Uterus (tissue), 3 donors: ENCODE measurements at regions not wholly inside any gene's neighbourhood (a gene's known extent, or its start where the extent isn't known, plus 50 kb on each side); places are given as distances from the start of the nearest gene placed in this dataset.

Experiments used
- DNase-seq, 2 donors: peaks; one replicate each; pipeline ENCODE4 v3.0.0-alpha.2; 2019 to 2020
- H3K27ac ChIP-seq, 2 donors: fragments of 200-600 bp; sonication (generic); 1 replicate in 1 of 2; 2 replicates in 1 of 2; pipeline ENCODE4 v1.5.1; 2016 to 2018
- H3K27me3 ChIP-seq, 2 donors: fragments of 200-600 bp; sonication (generic); one replicate each; pipeline ENCODE4 v1.5.1; 2018 to 2019; ENCODE audit warnings: control low read depth in 1 of 2
- H3K36me3 ChIP-seq, 2 donors: fragments of 200-600 bp; sonication (generic); one replicate each; pipeline ENCODE4 v1.5.1; 2019; ENCODE audit warnings: control low read depth in 1 of 2
- H3K4me1 ChIP-seq, 2 donors: fragments of 200-600 bp; sonication (generic); one replicate each; pipeline ENCODE4 v1.5.1; 2018 to 2019; ENCODE audit warnings: control low read depth in 1 of 2
- H3K4me3 ChIP-seq, 2 donors: fragments of 200-600 bp; sonication (generic); 1 replicate in 1 of 2; 2 replicates in 1 of 2; pipeline ENCODE4 v1.5.1; 2018 to 2019; ENCODE audit warnings: mild to moderate bottlenecking in 1 of 2
- H3K9me3 ChIP-seq, 2 donors: fragments of 200-600 bp; sonication (generic); one replicate each; pipeline ENCODE4 v1.5.1; 2019; ENCODE audit warnings: control low read depth in 1 of 2
- CTCF ChIP-seq, 4 experiments: fragments of 200-600 bp in 2 of 4; fragments of 450-650 bp in 2 of 4; sonication (generic) in 2 of 4; IDR thresholded peaks; one replicate each; pipeline ENCODE4 v1.5.1; 2016 to 2019; ENCODE audit warnings: antibody characterized with exemption in 4 of 4, mild to moderate bottlenecking in 2 of 4, moderate library complexity in 1 of 4
- POLR2A ChIP-seq, 2 donors: fragments of 450-650 bp; IDR thresholded peaks; one replicate each; pipeline ENCODE4 v1.6.1; 2016; ENCODE audit warnings: antibody characterized with exemption in 2 of 2, mild to moderate bottlenecking in 1 of 2, moderate library complexity in 1 of 2
- intact Hi-C: fragments of 100-400 bp; cut with DNase I; formaldehyde crosslinking; loops from one replicate; pipeline ENCODE4 v1.15.1; 2023; ENCODE audit warnings: low total_unique reads
- donor health status: DM: yes; HTN: yes; CAD: no.

- intact Hi-C loops = no loop called here
- no peak for DNase-seq
- Histone ChIP-seq H3K27ac (no peak overlapping the region), H3K36me3 (no peaks in the 10 kb centered on the region), H3K9me3 (no peaks in the 10 kb centered on the region), H3K4me3 (no peak overlapping the region), H3K27me3 (no peaks in the 10 kb centered on the region), H3K4me1 (no peaks in the 10 kb centered on the region)
- TF ChIP-seq POLR2A (IDR thresholded peaks at IDR 0.05) (no peak), CTCF (IDR thresholded peaks at IDR 0.05) (no peak)
Measured at GRCh38 chr1:5189384-5189783, 535.0 kb downstream of the AJAP1 start.

DNA sequence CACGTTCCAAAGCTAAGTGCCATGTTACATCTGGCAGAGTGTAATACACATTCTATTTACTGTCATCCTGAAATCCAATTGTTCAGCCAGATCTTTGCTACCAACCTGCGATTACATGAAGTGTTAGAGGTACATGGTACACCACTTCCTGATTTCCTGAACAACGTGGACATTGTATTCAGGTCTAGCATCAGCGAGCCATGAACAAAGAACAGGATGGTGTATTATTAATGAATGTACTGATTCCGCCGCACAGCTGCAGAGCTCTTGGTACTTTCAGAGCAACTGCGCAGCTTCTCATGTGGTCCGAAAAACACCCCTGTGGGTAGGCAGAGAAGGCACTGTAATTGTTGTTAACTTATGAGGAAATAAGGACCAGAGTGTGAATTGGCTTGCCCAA lies 511.4 kb downstream of the AJAP1 start:
- TF ChIP-seq POLR2A (IDR thresholded peaks at IDR 0.05) (no peak), CTCF (IDR thresholded peaks at IDR 0.05) (no peak)
- H3K36me3 ChIP-seq = no peaks in the 10 kb centered on the region
- no peaks in the 10 kb centered on the region for H3K27me3 ChIP-seq
- no peaks in the 10 kb centered on the region for H3K4me1 ChIP-seq
- H3K4me3 ChIP-seq = no peak overlapping the region
- no peak for DNase-seq
- no peaks in the 10 kb centered on the region for H3K9me3 ChIP-seq
- intact Hi-C loops = no loop called here
- no peak overlapping the region for H3K27ac ChIP-seq

DNA sequence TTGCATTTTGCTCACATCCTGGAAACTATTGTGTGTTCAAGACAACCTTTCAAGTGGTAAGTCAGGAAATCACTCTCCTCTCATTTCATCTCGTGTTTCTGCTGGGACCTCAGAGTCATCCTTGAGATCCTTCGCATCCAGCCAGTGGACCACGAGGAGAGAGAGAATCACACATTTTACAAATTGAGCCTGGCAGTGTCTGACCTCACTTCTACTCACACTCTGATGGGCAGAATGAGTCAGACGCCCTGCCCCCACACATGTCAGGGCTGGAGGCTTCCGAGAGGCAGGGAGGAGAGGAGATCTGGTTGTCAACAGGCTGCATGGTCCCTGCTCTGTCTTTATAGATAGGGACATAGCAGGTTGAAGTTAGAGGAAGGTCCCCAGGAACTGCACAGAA lies 509.7 kb downstream of the AJAP1 start:
- no peak overlapping the region for H3K27ac ChIP-seq
- TF ChIP-seq POLR2A (IDR thresholded peaks at IDR 0.05) (no peak), CTCF (IDR thresholded peaks at IDR 0.05) (no peak)
- H3K4me3 ChIP-seq = no peak overlapping the region
- H3K27me3 ChIP-seq = no peaks in the 10 kb centered on the region
- intact Hi-C loops = no loop called here
- no peaks in the 10 kb centered on the region for H3K9me3 ChIP-seq
- H3K4me1 ChIP-seq = no peaks in the 10 kb centered on the region
- no peak for DNase-seq
- H3K36me3 ChIP-seq = no peaks in the 10 kb centered on the region

- intact Hi-C loops = no loop called here
- no peak for TF ChIP-seq CTCF (IDR thresholded peaks at IDR 0.05)
- TF ChIP-seq POLR2A (IDR thresholded peaks at IDR 0.05) = no peak
- Histone ChIP-seq H3K9me3 (no peaks in the 10 kb centered on the region), H3K27ac (no peak overlapping the region), H3K4me1 (no peaks in the 10 kb centered on the region), H3K4me3 (no peak overlapping the region), H3K27me3 (no peaks in the 10 kb centered on the region), H3K36me3 (no peaks in the 10 kb centered on the region)
- no peak for DNase-seq
Measured at GRCh38 chr1:5161372-5161771, 507.0 kb downstream of the AJAP1 start.

GRCh38 chr1:5157175-5157574 lies 502.8 kb downstream of the AJAP1 start:
- Histone ChIP-seq H3K4me3 (no peak overlapping the region), H3K27ac (no peak overlapping the region), H3K4me1 (no peaks in the 10 kb centered on the region), H3K36me3 (no peaks in the 10 kb centered on the region), H3K27me3 (no peaks in the 10 kb centered on the region), H3K9me3 (no peaks in the 10 kb centered on the region)
- intact Hi-C loops = no loop called here
- no peak for DNase-seq
- no peak for TF ChIP-seq POLR2A (IDR thresholded peaks at IDR 0.05)
- TF ChIP-seq CTCF (IDR thresholded peaks at IDR 0.05) = no peak
